H9 (cell line): ENCODE measurements at regions not wholly inside any gene's neighbourhood (a gene's known extent, or its start where the extent isn't known, plus 50 kb on each side); places are given as distances from the start of the nearest gene placed in this dataset.

Source experiments
- DNase-seq: peaks from one replicate; pipeline ENCODE4 v3.0.0-alpha.2; 2017
- H2AFZ ChIP-seq: one replicate; pipeline ENCODE4 v1.6.1; 2013; ENCODE audit warnings: mild to moderate bottlenecking, low read length, control low read depth, moderate library complexity
- H2AK5ac ChIP-seq: 2 replicates; pipeline ENCODE4 v1.6.1; 2013; ENCODE audit warnings: low read length, control low read depth, mixed read lengths; ENCODE audit not compliant: insufficient read length
- H2BK120ac ChIP-seq: one replicate; pipeline ENCODE4 v1.6.1; 2013; ENCODE audit warnings: low read depth, mild to moderate bottlenecking, low read length, control low read depth, inconsistent platforms; ENCODE audit not compliant: poor library complexity, severe bottlenecking
- H2BK12ac ChIP-seq: 2 replicates; pipeline ENCODE4 v1.6.1; 2013; ENCODE audit warnings: low read length, control low read depth, mixed read lengths, low read depth; ENCODE audit not compliant: insufficient read length
- H2BK15ac ChIP-seq: 2 replicates; pipeline ENCODE4 v1.6.1; 2013; ENCODE audit warnings: low read depth, low read length, control low read depth
- H2BK20ac ChIP-seq: one replicate; pipeline ENCODE4 v1.6.1; 2013; ENCODE audit warnings: low read depth, mild to moderate bottlenecking, low read length, control low read depth, inconsistent platforms; ENCODE audit not compliant: poor library complexity, severe bottlenecking
- H2BK5ac ChIP-seq: 2 replicates; pipeline ENCODE4 v1.6.1; 2013; ENCODE audit warnings: low read length, control low read depth, mixed read lengths; ENCODE audit not compliant: insufficient read length
- H3K14ac ChIP-seq: 2 replicates; pipeline ENCODE4 v1.6.1; 2013; ENCODE audit warnings: low read length, control low read depth; ENCODE audit not compliant: insufficient read depth
- H3K18ac ChIP-seq: 2 replicates; pipeline ENCODE4 v1.6.1; 2013; ENCODE audit warnings: low read depth, mild to moderate bottlenecking, mixed read lengths, low read length, control low read depth; ENCODE audit not compliant: insufficient read length
- H3K23ac ChIP-seq: 2 replicates; pipeline ENCODE4 v1.6.1; 2013; ENCODE audit warnings: low read length, control low read depth, mixed read lengths, low read depth; ENCODE audit not compliant: insufficient read length
- H3K23me2 ChIP-seq: 2 replicates; pipeline ENCODE4 v1.6.1; 2013; ENCODE audit warnings: low read depth, mild to moderate bottlenecking, mixed read lengths, low read length, control low read depth; ENCODE audit not compliant: insufficient read length, poor library complexity, severe bottlenecking
- H3K27ac ChIP-seq: 2 replicates; pipeline ENCODE4 v1.5.1; 2013; ENCODE audit warnings: low read length, control low read depth, mixed read lengths, low read depth; ENCODE audit not compliant: insufficient read length
- H3K27me3 ChIP-seq: 2 replicates; pipeline ENCODE4 v1.6.1; 2013; ENCODE audit warnings: low read length, control low read depth, inconsistent platforms; ENCODE audit not compliant: insufficient read depth
- H3K4ac ChIP-seq: 2 replicates; pipeline ENCODE4 v1.6.1; 2013; ENCODE audit warnings: low read depth, mild to moderate bottlenecking, control low read depth, inconsistent platforms, low read length, moderate library complexity
- H3K4me1 ChIP-seq: 2 replicates; pipeline ENCODE4 v1.6.1; 2013; ENCODE audit warnings: low read length, control low read depth, inconsistent platforms; ENCODE audit not compliant: insufficient read depth
- H3K4me2 ChIP-seq: 2 replicates; pipeline ENCODE4 v1.6.1; 2013; ENCODE audit warnings: low read length, control low read depth, mixed read lengths; ENCODE audit not compliant: insufficient read length, insufficient read depth
- H3K56ac ChIP-seq: 2 replicates; pipeline ENCODE4 v1.6.1; 2013; ENCODE audit warnings: low read depth, mild to moderate bottlenecking, mixed read lengths, low read length, control low read depth; ENCODE audit not compliant: insufficient read length
- H3K79me1 ChIP-seq: 2 replicates; pipeline ENCODE4 v1.6.1; 2013; ENCODE audit warnings: low read depth, mild to moderate bottlenecking, moderate library complexity, low read length, control low read depth, inconsistent platforms; ENCODE audit not compliant: insufficient read depth, poor library complexity, severe bottlenecking
- H3K79me2 ChIP-seq: 2 replicates; pipeline ENCODE4 v1.6.1; 2013; ENCODE audit warnings: low read length, control low read depth, inconsistent platforms; ENCODE audit not compliant: insufficient read depth
- H3K9ac ChIP-seq: 2 replicates; pipeline ENCODE4 v1.6.1; 2013; ENCODE audit warnings: low read length, control low read depth, mixed read lengths; ENCODE audit not compliant: insufficient read length; ENCODE audit errors: extremely low read depth
- H3K9me3 ChIP-seq: one replicate; pipeline ENCODE4 v1.6.1; 2013; ENCODE audit warnings: low read depth, low read length, inconsistent platforms; ENCODE audit not compliant: control insufficient read depth
- H3T11ph ChIP-seq: one replicate; pipeline ENCODE4 v1.6.1; 2013; ENCODE audit warnings: mild to moderate bottlenecking, low read length, control low read depth, inconsistent platforms
- H4K20me1 ChIP-seq: one replicate; pipeline ENCODE4 v1.6.1; 2013; ENCODE audit not compliant: control insufficient read depth, insufficient read length, insufficient read depth
- H4K5ac ChIP-seq: 2 replicates; pipeline ENCODE4 v1.6.1; 2013; ENCODE audit warnings: low read depth, mild to moderate bottlenecking, mixed read lengths, low read length, control low read depth; ENCODE audit not compliant: insufficient read length
- H4K8ac ChIP-seq: replicated peaks from 2 replicates; pipeline ENCODE4 v1.6.1; 2013; ENCODE audit warnings: low read length, control low read depth, mixed read lengths, low read depth; ENCODE audit not compliant: insufficient read length
- H4K91ac ChIP-seq: 2 replicates; pipeline ENCODE4 v1.6.1; 2013; ENCODE audit warnings: low read depth, mild to moderate bottlenecking, moderate library complexity, mixed read lengths, low read length, control low read depth; ENCODE audit not compliant: insufficient read length
- H3K27ac Mint-ChIP-seq, 3 experiments: 2 replicates in 2 of 3; 3 replicates in 1 of 3; pipeline ENCODE4 v1.8.0; 2020 to 2021; ENCODE audit warnings: mixed read lengths in 3 of 3, mild to moderate bottlenecking in 1 of 3, moderate library complexity in 1 of 3
- H3K27me3 Mint-ChIP-seq: 2 replicates; pipeline ENCODE4 v1.8.0; 2021; ENCODE audit warnings: low read depth, mild to moderate bottlenecking, moderate library complexity, mixed read lengths
- H3K36me3 Mint-ChIP-seq, 3 experiments: 2 replicates in 2 of 3; 3 replicates in 1 of 3; pipeline ENCODE4 v1.8.0; 2020 to 2021; ENCODE audit warnings: low read depth in 3 of 3, mixed read lengths in 3 of 3; ENCODE audit not compliant: insufficient read depth in 1 of 3
- H3K4me1 Mint-ChIP-seq, 2 experiments: 2 replicates each; pipeline ENCODE4 v1.8.0; 2020; ENCODE audit warnings: mixed read lengths in 2 of 2
- H3K4me3 Mint-ChIP-seq, 2 experiments: 2 replicates in 1 of 2; 3 replicates in 1 of 2; pipeline ENCODE4 v1.8.0; 2020 to 2021; ENCODE audit warnings: mild to moderate bottlenecking in 2 of 2, mixed read lengths in 2 of 2, moderate library complexity in 1 of 2
- H3K9me3 Mint-ChIP-seq, 2 experiments: 2 replicates in 1 of 2; 3 replicates in 1 of 2; pipeline ENCODE4 v1.8.0; 2020; ENCODE audit warnings: mild to moderate bottlenecking in 2 of 2, mixed read lengths in 2 of 2, moderate library complexity in 1 of 2
- CTCF ChIP-seq: fragments of 200-600 bp; sonication (generic); conservative IDR thresholded peaks from 3 replicates; pipeline ENCODE4 v1.8.0; 2021; ENCODE audit warnings: antibody characterized with exemption, mild to moderate bottlenecking
- WGBS: extraction: QIAGEN DNeasy Blood & Tissue Kit; methylation state at CpG from one replicate; pipeline ENCODE4 v1.1.7; 2013; ENCODE audit warnings: missing lambda C conversion rate, low lambda C conversion rate, mixed read lengths; ENCODE audit not compliant: insufficient read length; ENCODE audit errors: extremely low coverage; 5-methylcytosine and 5-hydroxymethylcytosine counted together

GRCh38 chr1:193553564-193553963, 367.2 kb upstream of the B3GALT2 start:
- H3K27me3 Mint-ChIP-seq, result no peaks in the 10 kb centered on the region
- H3K4ac ChIP-seq, result no peak overlapping the region
- H2BK12ac ChIP-seq, result no peak overlapping the region
- no peak overlapping the region for H2BK120ac ChIP-seq
- no peak overlapping the region for H3K27ac ChIP-seq
- no peak overlapping the region for H2AFZ ChIP-seq
- no peak overlapping the region for H2BK5ac ChIP-seq
- no peaks in the 10 kb centered on the region for H3K4me1 ChIP-seq
- H3K4me1 Mint-ChIP-seq, result peaks cover 0 to 3% of the 10 kb centered on the region in 2 experiments; a peak in 2 of 4 replicates
- no peak for DNase-seq
- H3K79me2 ChIP-seq, result no peaks in the 10 kb centered on the region
- H3K4me2 ChIP-seq, result no peak overlapping the region
- no peak overlapping the region for H4K5ac ChIP-seq
- no peaks in the 10 kb centered on the region for H3K23me2 ChIP-seq
- H3K27me3 ChIP-seq, result no peaks in the 10 kb centered on the region
- TF ChIP-seq CTCF, result no peak
- no peaks in the 10 kb centered on the region; a peak in 1 of 5 replicates for H3K9me3 Mint-ChIP-seq
- H2BK15ac ChIP-seq, result no peak overlapping the region
- H3K9me3 ChIP-seq, result no peaks in the 10 kb centered on the region
- no peak overlapping the region for H3K4me3 Mint-ChIP-seq
- H3K27ac Mint-ChIP-seq, result peak overlapping the region in 1 of 3 experiments; percentile 14; a peak in 1 of 7 replicates
- H3K79me1 ChIP-seq, result no peaks in the 10 kb centered on the region
- H4K91ac ChIP-seq, result no peak overlapping the region
- H4K20me1 ChIP-seq, result no peaks in the 10 kb centered on the region
- no peak overlapping the region for H2BK20ac ChIP-seq
- H3K36me3 Mint-ChIP-seq, result no peaks in the 10 kb centered on the region
- no peak overlapping the region for H3K23ac ChIP-seq
- no peak overlapping the region for H4K8ac ChIP-seq
- H3K9ac ChIP-seq, result no peak overlapping the region
- no peak overlapping the region for H3T11ph ChIP-seq
- H3K14ac ChIP-seq, result no peak overlapping the region
- no CpG with 5 or more reads among the region's 2 CpGs for WGBS
- H3K56ac ChIP-seq, result no peak overlapping the region
- no peak overlapping the region for H3K18ac ChIP-seq
- no peak overlapping the region for H2AK5ac ChIP-seq
